WERI-Rb-1 (cell line): ENCODE measurements at regions not wholly inside any gene's neighbourhood (a gene's known extent, or its start where the extent isn't known, plus 50 kb on each side); places are given as distances from the start of the nearest gene placed in this dataset.

Experiments
- DNase-seq: peaks from one replicate; pipeline ENCODE4 v3.0.0-alpha.2; 2020
- H3K27ac ChIP-seq: fragments of 250-450 bp; sonication (Bioruptor Pico); 2 replicates; pipeline ENCODE4 v1.5.1; 2020; ENCODE audit warnings: mild to moderate bottlenecking, moderate library complexity
- H3K27me3 ChIP-seq: fragments of 250-450 bp; sonication (Bioruptor Pico); 2 replicates; pipeline ENCODE4 v1.5.1; 2021; ENCODE audit warnings: mild to moderate bottlenecking, low read depth, moderate library complexity; ENCODE audit not compliant: insufficient read depth, severe bottlenecking
- H3K36me3 ChIP-seq: fragments of 250-450 bp; sonication (Bioruptor Pico); 2 replicates; pipeline ENCODE4 v1.5.1; 2020; ENCODE audit warnings: mild to moderate bottlenecking, moderate library complexity
- H3K4me3 ChIP-seq: 2 replicates; pipeline ENCODE4 v1.5.1; 2011; ENCODE audit warnings: low read depth, mild to moderate bottlenecking, control low read depth, low read length
- H3K9me3 ChIP-seq: fragments of 250-450 bp; sonication (Bioruptor Pico); 2 replicates; pipeline ENCODE4 v1.5.1; 2021; ENCODE audit warnings: mild to moderate bottlenecking, moderate library complexity; ENCODE audit not compliant: severe bottlenecking
- TF ChIP-seq, protein P1 (sequence below): IDR thresholded peaks from 2 replicates; pipeline ENCODE4 v1.5.1; 2011; ENCODE audit warnings: low read depth, mild to moderate bottlenecking, control low read depth, inconsistent platforms, low read length

DNA sequence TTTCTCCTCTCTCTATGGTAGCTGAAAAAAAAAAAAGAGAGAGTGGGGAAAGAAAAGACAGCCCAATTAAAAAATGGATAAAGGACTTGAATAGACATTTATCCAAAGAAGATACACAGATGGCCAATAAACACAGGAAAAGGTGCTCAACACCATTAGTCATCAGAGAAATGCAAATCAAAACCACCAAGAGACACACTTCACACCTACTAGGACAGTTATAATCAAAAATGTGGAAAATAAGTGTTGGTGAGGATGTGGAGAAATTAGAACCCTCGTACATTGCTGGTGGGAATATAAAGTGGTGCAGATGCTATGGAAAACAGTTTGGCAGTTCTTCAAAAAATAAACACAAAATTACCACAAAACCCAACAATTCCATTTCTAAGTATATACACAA lies 172.4 kb upstream of the GRIN2B start:
- TF ChIP-seq, protein P1, sequence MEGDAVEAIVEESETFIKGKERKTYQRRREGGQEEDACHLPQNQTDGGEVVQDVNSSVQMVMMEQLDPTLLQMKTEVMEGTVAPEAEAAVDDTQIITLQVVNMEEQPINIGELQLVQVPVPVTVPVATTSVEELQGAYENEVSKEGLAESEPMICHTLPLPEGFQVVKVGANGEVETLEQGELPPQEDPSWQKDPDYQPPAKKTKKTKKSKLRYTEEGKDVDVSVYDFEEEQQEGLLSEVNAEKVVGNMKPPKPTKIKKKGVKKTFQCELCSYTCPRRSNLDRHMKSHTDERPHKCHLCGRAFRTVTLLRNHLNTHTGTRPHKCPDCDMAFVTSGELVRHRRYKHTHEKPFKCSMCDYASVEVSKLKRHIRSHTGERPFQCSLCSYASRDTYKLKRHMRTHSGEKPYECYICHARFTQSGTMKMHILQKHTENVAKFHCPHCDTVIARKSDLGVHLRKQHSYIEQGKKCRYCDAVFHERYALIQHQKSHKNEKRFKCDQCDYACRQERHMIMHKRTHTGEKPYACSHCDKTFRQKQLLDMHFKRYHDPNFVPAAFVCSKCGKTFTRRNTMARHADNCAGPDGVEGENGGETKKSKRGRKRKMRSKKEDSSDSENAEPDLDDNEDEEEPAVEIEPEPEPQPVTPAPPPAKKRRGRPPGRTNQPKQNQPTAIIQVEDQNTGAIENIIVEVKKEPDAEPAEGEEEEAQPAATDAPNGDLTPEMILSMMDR = no peak
- no peak for DNase-seq

DNA sequence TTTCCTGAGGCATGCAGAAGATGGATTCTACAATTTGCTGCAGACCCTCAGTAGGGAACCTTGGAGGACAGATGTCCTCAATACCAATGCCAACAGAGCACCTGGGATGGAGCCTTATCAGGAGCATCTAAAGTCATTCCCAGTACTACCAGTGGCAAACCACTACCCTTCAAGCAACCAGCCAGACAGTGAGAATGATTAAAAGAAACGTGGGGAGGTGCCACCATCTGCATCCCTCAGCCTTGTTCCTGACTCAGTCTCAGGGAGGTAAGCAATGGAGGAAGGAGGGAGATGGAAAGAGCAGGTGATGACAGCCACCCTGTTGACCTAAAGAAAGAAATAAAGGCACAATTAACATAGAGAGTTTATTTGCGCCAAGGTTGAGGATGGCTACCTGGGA lies 175.2 kb upstream of the GRIN2B start:
- Histone ChIP-seq H3K27ac (no peak overlapping the region), H3K4me3 (no peak overlapping the region), H3K36me3 (no peaks in the 10 kb centered on the region), H3K27me3 (no peaks in the 10 kb centered on the region), H3K9me3 (no peaks in the 10 kb centered on the region)
- TF ChIP-seq, protein P1 = no peak
- DNase-seq = no peak

More for the DNA sequence above, 172.4 kb upstream of the GRIN2B start:
- no peaks in the 10 kb centered on the region for H3K36me3 ChIP-seq
- H3K27me3 ChIP-seq = no peaks in the 10 kb centered on the region
- H3K27ac ChIP-seq = no peak overlapping the region
- no peaks in the 10 kb centered on the region for H3K9me3 ChIP-seq
- H3K4me3 ChIP-seq = no peak overlapping the region

DNA sequence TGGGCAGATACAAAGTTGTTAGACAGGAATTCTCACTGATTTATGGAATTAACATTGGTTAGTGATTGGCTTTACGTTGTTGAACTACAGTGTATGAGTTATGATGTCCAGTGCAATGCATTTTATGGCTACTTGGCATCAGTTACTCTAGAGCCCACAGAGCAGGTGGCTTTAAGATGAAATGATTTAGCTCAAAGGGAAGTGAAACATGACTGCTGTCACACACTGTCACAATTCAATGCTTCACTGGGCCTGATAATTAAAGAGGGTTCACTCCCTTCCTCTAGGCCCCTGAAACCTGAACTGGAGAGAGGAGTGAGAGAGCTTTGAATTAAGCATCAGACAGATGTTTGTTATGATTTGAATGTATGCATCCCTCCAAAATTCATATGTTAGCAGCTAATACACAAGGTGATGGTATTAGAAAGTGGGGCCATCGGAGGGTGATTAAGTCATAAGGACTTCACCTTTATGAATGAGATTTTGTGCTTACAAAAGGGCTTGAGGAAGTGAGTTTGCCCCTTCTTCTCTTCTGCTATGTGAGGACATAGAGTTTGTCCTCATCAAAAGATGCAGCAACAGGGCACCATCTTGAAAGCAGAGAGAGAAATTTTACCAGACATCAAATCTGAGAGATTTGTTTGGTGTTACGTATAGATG lies 175.8 kb upstream of the GRIN2B start:
- H3K36me3 ChIP-seq = no peaks in the 10 kb centered on the region
- H3K27me3 ChIP-seq = no peaks in the 10 kb centered on the region
- TF ChIP-seq, protein P1 = no peak
- H3K9me3 ChIP-seq = no peaks in the 10 kb centered on the region
- no peak overlapping the region for H3K27ac ChIP-seq
- H3K4me3 ChIP-seq = no peak overlapping the region
- no peak for DNase-seq

DNA sequence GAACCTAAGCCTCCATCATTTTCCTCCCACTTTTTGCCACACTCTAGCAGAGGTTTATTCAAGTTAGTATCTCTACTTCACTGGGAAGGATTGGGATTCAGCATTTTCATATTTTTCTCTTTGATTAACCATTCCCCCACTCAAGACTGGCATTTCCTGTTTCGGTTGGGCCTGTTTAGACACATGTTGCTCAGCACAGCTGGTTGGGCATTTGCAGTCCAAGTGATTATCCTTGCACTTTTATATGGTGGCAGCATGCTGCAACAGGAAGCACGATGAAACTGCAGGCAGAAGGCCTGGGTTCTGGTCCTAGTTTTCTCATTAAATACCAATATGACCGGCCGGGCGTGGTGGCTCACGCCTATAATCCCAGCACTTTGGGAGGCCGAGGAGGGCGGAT lies 182.9 kb upstream of the GRIN2B start:
- TF ChIP-seq, protein P1 = no peak
- Histone ChIP-seq H3K27ac (no peak overlapping the region), H3K9me3 (no peaks in the 10 kb centered on the region)

DNA sequence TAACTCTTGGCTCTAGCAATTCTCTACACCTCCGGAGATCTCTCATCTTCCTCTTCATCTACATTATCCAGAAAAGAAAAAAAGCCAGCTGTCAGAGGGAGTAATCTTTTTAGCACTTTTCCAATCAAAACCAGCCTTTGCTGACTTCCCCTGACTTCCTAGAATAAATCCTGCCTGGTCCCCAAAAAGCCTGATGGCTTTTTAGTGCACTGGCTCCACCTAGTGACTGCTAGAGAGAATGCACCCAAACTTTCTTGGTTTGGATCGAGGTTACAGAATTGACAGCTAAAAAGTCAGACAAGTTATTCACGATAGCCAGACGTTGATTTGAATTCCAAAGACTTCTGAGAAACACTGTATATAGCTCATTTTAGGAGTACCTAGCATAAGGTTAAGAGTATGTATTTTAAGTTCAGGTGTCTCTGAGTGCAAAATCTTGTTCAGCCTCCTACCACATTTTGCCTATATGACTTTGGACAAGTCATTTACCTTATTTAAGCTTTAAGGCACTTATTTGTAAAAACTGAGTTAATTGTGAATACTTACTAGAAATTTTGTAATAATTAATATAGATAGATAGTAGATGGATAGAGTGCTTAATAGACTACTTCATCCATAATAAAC lies 185.7 kb upstream of the GRIN2B start:
- DNase-seq = peak; percentile 42
- Histone ChIP-seq H3K27ac (no peak overlapping the region), H3K27me3 (no peaks in the 10 kb centered on the region), H3K4me3 (no peak overlapping the region), H3K36me3 (no peaks in the 10 kb centered on the region), H3K9me3 (no peaks in the 10 kb centered on the region)
- TF ChIP-seq, protein P1 = peak; percentile 81

More for the DNA sequence above, 182.9 kb upstream of the GRIN2B start:
- DNase-seq = no peak
- H3K27me3 ChIP-seq = no peaks in the 10 kb centered on the region
- H3K4me3 ChIP-seq = no peak overlapping the region
- no peaks in the 10 kb centered on the region for H3K36me3 ChIP-seq
